ENCODE measurements at regions not wholly inside any gene's neighbourhood (a gene's known extent, or its start where the extent isn't known, plus 50 kb on each side); places are given as distances from the start of the nearest gene placed in this dataset.

DNA sequence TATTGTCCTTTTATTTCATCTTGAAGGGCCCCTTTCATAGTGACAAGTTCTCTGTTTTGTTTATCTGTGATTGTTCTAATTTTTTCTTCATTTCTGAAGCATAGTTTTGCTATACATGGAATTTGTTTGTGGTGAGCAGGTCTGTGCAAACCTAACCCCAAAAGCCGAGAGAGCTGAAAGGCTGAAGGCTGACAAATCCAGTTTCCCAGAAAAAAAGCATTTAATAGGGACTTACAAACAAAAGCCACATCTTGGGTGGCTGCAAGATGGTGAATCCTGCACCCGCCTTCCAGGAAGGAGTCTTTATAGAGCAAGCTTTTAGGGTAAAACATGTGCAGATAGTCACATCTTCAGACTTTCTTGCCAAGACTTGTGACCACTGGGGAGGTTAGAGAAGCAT is 473.4 kb upstream of the TRIB2 start:
- Mint-ChIP-seq H3K27me3 (no peaks in the 10 kb centered on the region), H3K4me1 (ENCODE audit: low read depth) (no peaks in the 10 kb centered on the region), H3K4me3 (ENCODE audit: low read depth) (no peak overlapping the region), H3K36me3 (ENCODE audit: insufficient read depth) (no peaks in the 10 kb centered on the region), H3K27ac (no peak overlapping the region), H3K9me3 (ENCODE audit: low read depth) (no peaks in the 10 kb centered on the region)
- TF ChIP-seq, protein P1, sequence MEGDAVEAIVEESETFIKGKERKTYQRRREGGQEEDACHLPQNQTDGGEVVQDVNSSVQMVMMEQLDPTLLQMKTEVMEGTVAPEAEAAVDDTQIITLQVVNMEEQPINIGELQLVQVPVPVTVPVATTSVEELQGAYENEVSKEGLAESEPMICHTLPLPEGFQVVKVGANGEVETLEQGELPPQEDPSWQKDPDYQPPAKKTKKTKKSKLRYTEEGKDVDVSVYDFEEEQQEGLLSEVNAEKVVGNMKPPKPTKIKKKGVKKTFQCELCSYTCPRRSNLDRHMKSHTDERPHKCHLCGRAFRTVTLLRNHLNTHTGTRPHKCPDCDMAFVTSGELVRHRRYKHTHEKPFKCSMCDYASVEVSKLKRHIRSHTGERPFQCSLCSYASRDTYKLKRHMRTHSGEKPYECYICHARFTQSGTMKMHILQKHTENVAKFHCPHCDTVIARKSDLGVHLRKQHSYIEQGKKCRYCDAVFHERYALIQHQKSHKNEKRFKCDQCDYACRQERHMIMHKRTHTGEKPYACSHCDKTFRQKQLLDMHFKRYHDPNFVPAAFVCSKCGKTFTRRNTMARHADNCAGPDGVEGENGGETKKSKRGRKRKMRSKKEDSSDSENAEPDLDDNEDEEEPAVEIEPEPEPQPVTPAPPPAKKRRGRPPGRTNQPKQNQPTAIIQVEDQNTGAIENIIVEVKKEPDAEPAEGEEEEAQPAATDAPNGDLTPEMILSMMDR (IDR thresholded peaks at IDR 0.05; ENCODE audit: unreplicated experiment) = no peak
- no peak for DNase-seq (ENCODE audit: low spot score, unreplicated experiment)

DNA sequence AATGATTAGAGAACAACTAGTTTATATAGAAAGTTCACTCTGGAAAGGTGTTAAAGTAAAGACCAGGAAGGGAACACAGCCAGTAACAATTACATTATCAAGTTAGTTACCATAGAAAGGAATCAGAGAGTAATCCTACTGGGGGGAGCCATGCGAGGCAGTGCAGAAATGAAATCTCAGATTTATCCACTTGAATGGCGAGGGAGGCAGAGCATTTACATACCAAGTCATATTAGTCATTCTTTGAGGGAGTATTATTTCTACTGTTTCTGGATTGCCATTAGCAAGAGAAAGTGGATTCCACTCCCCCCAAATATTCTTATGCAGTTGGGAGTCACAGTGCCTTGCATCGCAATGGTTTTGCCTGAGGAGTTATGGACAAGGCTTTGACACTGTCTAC is 472.7 kb upstream of the TRIB2 start:
- TF ChIP-seq, protein P1 (IDR thresholded peaks at IDR 0.05; ENCODE audit: unreplicated experiment) = no peak
- Mint-ChIP-seq H3K4me3 (ENCODE audit: low read depth) (no peak overlapping the region), H3K27me3 (no peaks in the 10 kb centered on the region), H3K36me3 (ENCODE audit: insufficient read depth) (no peaks in the 10 kb centered on the region), H3K9me3 (ENCODE audit: low read depth) (no peaks in the 10 kb centered on the region), H3K27ac (no peak overlapping the region), H3K4me1 (ENCODE audit: low read depth) (no peaks in the 10 kb centered on the region)
- DNase-seq (ENCODE audit: low spot score, unreplicated experiment) = no peak

DNA sequence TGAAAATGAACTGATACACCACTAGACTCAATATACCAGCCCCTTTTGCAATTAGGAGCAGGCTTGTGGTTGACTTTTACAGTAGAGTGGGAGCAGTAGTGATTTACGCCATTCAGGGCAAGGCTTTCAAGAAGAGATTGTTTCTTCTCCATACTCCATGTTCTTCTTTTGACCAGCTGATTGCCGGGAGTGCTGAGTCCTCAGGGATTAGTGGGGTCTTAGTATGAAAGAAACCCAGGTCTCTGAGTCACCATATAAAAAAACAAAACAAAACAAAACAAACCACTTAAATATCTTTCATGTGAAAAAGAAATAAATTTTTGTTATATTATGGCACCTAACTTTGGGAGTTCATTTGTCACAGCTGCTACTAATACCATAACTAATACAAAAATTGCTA is 465.6 kb upstream of the TRIB2 start:
- Mint-ChIP-seq H3K4me3 (ENCODE audit: low read depth) (no peak overlapping the region), H3K36me3 (ENCODE audit: insufficient read depth) (no peaks in the 10 kb centered on the region), H3K27me3 (no peaks in the 10 kb centered on the region), H3K27ac (no peak overlapping the region), H3K4me1 (ENCODE audit: low read depth) (no peaks in the 10 kb centered on the region), H3K9me3 (ENCODE audit: low read depth) (no peaks in the 10 kb centered on the region)
- DNase-seq (ENCODE audit: low spot score, unreplicated experiment) = no peak
- TF ChIP-seq, protein P1 (IDR thresholded peaks at IDR 0.05; ENCODE audit: unreplicated experiment) = no peak

DNA sequence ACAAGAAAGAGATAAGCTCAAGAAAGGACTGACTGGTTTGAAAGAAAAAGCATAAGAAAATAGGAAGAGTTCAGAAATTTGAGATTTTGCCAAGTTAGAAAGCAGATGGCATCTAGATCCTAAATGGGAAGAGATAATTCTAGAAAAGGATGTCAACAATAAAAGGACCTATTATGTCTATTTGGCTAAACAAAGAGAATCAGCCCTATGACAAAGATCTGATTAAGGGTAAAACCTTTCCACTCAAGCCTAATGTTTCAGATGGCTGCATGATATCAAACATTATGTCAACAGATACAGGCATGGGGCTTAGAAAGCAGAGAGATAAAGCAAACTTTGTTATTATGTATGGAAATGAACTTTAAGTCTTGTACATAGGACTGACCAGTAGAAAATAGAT is 465.0 kb upstream of the TRIB2 start:
- no peaks in the 10 kb centered on the region for H3K27me3 Mint-ChIP-seq
- H3K27ac Mint-ChIP-seq = no peak overlapping the region
- no peak for DNase-seq (ENCODE audit: low spot score, unreplicated experiment)
- H3K36me3 Mint-ChIP-seq (ENCODE audit: insufficient read depth) = no peaks in the 10 kb centered on the region
- no peaks in the 10 kb centered on the region for H3K9me3 Mint-ChIP-seq (ENCODE audit: low read depth)
- H3K4me3 Mint-ChIP-seq (ENCODE audit: low read depth) = no peak overlapping the region
- TF ChIP-seq, protein P1 (IDR thresholded peaks at IDR 0.05; ENCODE audit: unreplicated experiment) = no peak
- no peaks in the 10 kb centered on the region for H3K4me1 Mint-ChIP-seq (ENCODE audit: low read depth)

DNA sequence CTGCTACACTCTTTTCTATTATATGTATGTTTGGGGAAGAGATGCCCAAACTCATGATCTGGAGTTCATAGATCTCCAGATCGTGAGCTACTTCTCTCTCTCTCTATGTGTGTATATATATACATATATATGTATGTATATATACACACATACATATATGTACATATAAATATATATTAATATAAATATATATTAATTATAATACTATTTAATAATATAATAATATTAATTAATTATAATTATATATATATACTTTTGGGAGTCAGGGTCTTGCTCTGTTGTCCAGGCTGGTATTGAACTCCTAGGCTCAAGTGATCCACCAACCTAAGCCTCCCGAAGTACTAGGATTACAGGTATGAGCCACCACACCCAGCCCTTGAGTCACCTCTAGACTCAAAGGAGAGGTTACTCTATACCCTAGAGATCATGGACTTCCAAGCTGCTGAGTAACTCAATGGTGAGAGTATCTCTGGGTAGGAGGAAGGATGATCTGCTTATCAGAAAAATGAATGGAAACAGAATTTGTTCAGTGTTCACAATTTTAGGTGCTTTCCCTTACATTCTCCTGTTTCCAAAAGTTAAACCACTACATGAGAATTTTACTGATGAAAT is 463.5 kb upstream of the TRIB2 start:
- no peaks in the 10 kb centered on the region for H3K27me3 Mint-ChIP-seq
- no peaks in the 10 kb centered on the region for H3K4me1 Mint-ChIP-seq (ENCODE audit: low read depth)
- no peak for DNase-seq (ENCODE audit: low spot score, unreplicated experiment)
- H3K36me3 Mint-ChIP-seq (ENCODE audit: insufficient read depth) = no peaks in the 10 kb centered on the region
- H3K4me3 Mint-ChIP-seq (ENCODE audit: low read depth) = no peak overlapping the region
- TF ChIP-seq, protein P1 (IDR thresholded peaks at IDR 0.05; ENCODE audit: unreplicated experiment) = no peak
- no peak overlapping the region for H3K27ac Mint-ChIP-seq
- H3K9me3 Mint-ChIP-seq (ENCODE audit: low read depth) = no peaks in the 10 kb centered on the region

Measured in progenitor cell of endocrine pancreas (in vitro differentiated cells).